Activated gamma-delta T cell (primary cell): ENCODE measurements at regions not wholly inside any gene's neighbourhood (a gene's known extent, or its start where the extent isn't known, plus 50 kb on each side); places are given as distances from the start of the nearest gene placed in this dataset.
"Not testable (repeated sequence)": the region's sequence is repeated elsewhere in the genome, so short reads cannot be mapped to it uniquely, and the experiment has no call there.

Experiments
- DNase-seq: peaks from one replicate; lab custom pipeline; 2025; lab: John Stamatoyannopoulos, UW

- DNase-seq = no peak
Measured at GRCh38 chr5:163569284-163569683, 63.9 kb downstream of the MAT2B start.

- no peak for DNase-seq
Measured at GRCh38 chr5:163571744-163572143, 66.3 kb downstream of the MAT2B start.

DNA sequence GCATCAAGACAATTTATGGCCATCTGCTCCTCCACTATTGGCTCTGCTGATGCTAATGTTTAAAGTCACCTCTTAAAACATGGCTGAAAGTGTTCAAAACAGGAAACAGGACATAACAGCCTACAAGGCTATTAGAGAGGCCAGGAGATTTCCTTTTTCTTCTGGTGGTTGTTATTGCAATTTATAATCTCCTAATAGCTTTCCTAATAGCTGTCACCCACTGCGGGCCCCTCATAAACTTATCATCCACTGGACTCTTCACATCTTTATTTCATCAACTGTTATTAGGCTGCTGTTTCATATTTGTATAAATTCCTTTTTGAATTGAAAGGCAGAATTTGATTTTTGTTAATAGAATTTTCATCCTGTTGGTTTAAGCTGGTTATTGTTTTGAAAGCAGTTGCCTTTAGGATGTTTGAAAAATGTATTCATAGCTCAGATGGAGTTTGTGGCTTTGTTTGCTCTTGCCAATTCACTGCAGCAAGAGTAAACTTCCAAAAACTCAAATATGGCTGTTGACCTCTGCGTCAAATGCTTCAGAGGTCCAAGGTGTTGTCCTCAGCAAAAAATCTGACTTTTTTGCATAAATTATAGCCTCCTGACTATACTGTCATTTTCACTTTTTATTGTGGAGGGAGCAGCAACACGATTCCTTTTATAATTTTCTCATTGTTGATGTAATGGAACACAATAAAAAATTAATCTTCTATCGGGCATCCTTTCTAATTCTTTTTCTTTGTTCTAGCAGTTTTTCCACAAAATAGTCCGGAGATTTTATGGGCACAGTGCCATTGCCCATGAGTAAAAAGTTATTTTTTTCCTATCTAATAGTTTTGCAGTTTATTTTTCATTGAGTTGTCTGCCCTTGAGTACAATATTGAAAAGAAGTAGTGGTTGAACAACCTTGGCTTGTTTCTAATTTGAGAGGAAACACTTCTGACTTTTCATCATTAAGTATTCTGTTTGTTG lies 69.3 kb downstream of the MAT2B start:
- DNase-seq = no peak

DNA sequence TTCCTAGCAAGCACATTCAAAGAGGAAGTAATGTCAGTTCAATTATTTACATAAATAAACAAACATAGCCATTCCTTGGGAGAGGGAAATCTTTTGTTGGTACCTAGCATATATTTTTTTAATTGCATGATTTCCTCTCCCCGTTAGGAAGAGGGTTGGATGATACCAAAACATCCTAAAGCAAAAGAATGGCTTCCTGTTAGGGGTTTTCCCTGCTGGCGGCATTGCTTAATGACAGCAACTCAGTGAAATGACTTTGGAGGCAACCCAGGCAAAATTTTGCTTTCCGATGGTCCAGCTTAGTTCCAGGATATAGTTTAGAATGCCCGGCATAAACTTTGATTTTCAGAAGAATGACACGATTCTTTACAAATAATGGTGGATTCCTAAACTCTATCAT lies 73.2 kb downstream of the MAT2B start:
- DNase-seq = no peak

- no peak for DNase-seq
Measured at GRCh38 chr5:163579729-163580128, 74.3 kb downstream of the MAT2B start.

DNA sequence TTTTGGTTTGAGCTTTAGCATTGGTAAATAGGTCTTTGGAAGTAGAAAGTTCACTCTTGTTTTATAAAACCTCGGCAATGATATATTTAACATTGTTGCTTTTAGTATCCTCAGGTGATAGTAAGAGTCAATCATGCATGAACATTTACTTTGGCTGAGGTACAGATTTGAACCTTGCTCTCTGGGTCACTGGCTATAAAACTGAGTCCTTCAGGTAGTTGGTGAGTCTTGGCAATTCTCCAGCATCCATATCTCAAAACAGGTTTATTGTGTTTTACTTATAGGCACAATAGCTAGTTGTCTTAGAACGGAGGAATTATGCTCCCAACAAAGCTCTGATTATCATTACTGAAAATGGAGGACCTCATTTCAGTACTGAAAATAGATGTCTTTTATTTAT lies 75.1 kb downstream of the MAT2B start:
- no peak for DNase-seq

DNA sequence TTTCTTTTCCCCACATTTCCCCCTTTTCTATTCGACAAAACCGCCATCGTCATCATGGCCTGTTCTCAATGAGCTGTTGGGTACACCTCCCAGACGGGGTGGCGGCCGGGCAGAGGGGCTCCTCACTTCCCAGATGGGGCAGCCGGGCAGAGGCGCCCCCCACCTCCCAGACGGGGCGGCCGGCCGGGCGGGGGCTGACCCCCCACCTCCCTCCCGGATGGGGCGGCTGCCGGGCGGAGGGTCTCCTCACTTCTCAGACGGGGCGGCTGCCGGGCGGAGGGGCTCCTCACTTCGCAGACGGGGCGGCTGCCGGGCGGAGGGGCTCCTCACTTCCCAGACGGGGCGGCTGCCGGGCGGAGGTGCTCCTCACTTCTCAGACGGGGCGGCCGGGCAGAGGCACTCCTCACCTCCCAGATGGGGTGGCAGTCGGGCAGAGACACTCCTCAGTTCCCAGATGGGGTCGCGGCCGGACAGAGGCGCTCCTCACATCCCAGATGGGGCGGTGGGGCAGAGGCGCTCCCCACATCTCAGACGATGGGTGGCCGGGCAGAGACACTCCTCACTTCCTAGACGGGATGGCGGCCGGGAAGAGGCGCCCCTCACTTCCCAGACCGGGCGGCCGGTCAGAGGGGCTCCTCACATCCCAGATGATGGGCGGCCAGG lies 78.2 kb downstream of the MAT2B start:
- DNase-seq = not testable (repeated sequence)

DNA sequence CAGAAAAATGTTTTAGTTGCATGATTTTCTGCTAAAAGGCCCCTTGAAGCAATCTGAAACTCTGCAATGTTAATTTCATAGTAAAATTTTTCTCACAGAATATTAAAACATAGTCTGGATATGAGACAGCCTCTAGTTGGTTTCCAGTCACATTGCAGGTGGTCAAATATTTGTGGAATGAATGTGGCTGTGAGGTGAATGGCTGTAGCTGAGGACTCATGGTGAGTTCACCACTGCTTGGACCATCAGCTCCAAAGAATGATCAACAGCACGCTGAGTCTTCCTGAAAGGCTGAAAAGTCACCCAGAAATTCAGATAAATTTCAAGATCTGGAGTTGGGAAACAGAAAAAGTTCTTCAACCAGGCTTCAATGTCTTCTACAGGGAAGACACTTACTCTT lies 79.8 kb downstream of the MAT2B start:
- DNase-seq = no peak

- no peak for DNase-seq
Measured at GRCh38 chr5:163586531-163586956, 81.1 kb downstream of the MAT2B start.

DNA sequence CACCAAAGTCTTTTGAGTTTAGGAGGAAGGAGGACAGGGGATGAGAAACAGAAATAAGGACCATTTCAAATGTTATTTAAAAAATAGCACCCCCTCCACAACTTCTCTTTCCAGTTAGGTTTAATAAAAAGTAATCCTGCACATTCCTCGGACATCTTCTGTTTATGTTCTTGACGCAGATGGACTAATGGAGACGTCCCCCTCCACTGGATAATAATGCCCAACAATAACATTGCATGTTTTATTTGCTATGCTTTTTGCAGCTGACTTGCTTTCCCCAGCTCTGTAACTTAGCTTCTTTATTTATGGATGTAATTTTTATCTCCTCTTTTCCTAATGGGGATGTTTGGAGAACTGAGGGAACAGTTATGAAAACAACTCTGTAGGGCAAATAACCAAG lies 89.5 kb downstream of the MAT2B start:
- no peak for DNase-seq

DNA sequence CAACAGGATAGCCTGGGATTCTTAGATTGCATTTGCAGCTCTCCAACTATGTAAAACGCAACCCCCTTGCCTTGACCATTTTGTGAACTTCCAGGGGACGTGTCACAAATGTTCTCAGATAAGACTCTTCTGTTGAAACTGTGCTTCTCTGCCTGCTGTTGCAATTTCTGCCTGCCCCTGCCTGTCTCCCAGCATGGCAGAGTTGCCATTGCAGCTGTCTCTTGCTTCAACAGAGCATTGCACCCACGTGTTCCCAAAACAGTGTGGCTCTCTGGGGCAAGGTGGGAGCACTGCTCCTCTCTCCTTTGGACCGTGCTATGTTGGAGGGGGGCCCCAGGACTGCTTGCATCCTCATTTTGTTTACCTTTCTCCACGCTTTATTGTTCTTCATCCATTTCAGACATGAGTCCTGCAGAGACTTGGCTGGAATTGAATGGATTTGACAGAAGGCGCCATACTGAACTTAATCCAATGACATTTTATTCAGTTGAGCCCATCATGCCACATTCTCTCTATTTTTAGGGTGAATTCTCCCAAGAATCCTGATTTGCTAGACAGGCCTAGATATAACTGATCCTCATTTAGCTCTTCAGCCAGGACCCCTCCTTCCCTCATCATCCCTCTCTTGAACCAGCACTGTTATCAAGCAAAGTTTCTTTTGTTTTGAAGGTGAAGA lies 90.7 kb downstream of the MAT2B start:
- no peak for DNase-seq

DNA sequence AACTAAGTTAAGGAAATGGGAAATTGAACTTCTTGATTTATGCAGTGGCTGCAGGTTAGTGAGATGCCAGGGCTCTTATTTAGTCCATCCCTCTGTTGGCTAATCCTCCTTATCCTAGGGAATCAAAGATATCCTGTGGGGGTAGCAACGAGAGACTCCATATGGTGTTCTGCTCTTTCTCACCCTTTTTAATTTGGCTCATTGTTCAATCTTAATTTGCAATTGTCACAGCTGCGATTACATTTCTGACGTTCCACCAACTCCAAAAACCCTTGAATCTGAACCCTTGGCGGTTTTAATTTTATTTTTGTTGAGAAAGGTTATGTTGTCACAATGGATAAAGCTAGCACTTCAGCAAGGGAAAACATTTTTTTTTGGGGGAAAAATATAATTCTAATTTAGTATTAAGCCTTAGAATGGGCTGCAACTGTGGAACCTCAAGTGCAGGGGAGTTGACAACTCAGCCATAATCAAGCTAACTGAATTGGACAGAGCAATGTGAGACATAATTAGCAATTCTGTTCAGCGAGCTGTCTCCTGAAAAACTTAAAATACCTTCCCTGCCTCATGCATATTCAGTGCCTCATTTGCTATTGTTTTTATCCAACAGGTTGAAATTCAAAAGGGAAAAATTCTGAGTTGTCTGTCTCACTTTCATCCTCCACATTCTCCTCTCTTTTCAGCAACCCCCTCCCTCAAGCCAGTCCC lies 91.3 kb downstream of the MAT2B start:
- no peak for DNase-seq

DNA sequence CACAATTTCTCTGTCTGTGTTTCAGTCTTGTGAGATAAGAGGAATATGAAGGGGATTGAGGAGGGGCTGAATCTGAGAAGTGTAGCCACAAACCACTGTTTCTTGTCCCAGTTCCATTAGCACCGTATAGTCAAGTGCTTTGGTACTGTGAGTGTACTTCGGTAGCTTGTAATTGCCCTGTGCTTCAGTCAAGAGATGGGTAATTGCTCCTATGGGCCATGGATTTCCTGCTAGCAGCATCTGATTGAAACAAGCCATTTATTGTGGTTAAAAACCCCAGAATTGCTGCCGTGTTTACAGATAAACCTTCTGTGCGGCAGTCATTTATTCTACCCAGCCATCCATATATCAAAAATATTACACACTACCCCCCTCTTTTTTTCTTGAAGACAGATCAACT lies 98.6 kb downstream of the MAT2B start:
- DNase-seq = no peak

DNA sequence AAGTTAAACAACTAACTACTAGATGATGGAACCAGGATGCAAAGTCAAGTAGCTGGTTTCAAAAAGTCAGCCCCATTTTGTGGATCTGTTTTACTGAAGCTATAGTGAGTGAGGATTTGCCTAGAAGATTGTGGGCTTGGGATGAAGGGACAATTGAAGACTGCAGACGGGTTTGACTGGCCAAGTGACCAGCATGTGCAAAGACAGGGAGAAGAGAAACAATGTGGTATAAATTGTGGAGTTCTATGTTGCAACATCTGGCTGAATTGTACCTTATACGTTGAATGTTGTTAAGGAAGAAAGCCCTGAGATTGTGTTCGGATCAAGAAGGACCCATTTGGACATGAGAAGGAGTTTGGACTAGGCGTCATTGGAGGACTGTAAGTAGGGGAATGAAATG lies 101.8 kb downstream of the MAT2B start:
- DNase-seq = no peak

DNA sequence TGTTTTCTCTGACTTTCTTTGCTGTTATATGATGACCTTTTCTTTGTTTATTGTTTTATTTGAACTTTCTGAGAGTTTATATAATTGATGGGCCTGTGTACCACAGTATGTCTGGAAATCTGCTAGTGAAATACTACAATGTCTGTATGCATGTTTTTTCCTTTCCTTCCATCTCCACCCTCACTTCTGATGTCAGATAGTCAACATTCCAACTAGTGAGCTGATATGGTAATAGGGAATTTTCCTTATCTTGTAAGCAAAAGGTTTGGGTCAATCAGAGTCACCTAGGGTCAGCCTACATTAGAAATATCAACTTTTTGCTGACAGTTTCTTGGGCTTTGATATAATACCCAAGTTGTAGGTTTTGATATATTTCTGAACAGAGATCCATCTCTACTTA lies 103.2 kb downstream of the MAT2B start:
- DNase-seq = no peak

- DNase-seq = no peak
Measured at GRCh38 chr5:163609910-163610309, 104.5 kb downstream of the MAT2B start.

DNA sequence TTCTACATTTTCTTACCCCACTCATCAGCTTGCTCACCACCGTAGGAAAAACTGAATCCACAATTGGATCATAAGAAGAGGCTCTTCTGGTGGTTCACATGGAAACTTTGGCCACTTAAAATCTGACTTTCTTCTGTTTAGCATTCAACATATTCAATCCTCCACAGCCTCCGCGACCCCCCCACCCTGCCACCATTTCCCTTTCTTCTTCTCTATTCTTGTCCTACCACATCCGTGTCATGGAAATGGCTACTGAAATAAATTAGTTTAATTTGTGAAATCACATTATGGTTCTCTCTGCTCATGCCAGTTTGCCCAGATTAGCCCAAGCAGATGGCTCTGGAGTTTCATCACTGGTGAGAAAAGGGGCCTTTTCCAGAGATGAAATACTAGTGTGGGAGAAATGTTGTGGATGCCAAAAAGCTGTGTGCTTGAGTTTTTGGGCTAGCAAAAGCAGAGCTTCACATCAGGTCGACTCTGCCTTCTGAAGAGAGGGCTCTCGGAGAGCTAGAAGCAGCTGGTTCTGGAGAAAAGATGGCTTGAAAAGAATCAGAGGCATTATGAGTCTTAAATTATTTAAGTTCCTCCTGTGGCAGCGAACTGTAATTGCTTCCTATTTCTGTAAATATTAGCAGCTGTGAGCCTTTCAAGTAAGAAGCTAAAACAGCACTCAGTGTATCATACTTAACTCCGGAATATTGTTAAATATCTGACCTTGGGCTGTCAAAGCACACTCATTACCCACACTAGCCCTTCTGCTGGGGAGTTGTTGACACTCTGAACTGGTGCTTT lies 107.1 kb downstream of the MAT2B start:
- no peak for DNase-seq

DNA sequence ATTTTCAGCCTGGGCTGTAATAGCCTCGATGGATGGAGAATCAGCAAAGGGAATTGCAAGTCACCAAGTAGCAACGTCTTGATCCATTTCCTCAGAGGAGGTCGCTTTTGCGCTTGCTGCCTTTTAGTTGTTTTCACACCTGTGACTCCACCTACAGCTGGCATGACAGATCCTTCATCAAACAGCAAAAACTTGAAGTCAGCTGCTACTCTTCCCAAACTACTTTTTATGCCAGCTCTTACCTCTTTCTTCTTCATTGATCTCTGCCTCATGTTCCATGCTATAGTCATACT lies 107.7 kb downstream of the MAT2B start:
- no peak for DNase-seq

DNA sequence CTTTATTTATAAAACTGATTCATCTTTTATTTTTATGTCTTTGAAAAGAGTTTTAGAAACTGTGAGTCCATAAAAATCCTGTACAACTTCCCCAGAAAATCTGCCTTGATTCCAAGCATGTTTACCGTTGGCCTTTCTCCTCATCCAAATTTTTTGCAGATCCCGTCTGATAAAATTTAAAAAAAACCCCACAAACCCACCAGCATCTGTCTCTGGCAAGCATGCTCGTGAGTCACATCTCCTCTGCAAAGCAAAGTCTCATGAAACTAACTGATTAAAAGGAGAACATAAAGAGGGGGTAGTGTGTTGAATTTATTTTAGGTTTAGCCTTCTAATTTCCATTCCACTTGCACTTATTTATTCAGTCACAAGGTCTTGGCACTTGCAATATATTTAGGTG lies 109.4 kb downstream of the MAT2B start:
- DNase-seq = no peak

GRCh38 chr5:163619273-163619934 lies 114.0 kb downstream of the MAT2B start:
- DNase-seq = no peak

DNA sequence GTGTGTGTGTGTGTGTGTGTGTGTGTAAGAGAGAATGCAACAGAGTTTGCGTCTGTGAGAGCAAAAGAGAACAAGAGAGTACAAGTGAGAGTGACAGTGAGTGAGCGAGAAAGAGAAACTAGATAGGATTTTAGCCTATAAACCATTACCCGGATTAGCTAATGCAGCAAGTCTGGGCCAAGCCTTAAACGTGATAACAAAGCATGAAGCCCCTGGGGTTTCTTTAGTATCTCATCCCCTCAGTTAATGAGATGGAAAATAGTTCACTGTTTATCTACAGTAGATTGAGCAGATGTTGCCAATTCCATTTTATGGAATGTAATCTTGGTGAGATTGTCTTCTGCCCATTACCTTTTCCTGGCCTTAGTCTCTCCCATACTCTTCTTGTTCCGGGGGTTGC lies 114.5 kb downstream of the MAT2B start:
- DNase-seq = no peak
